HepG2 (cell line): ENCODE measurements at regions not wholly inside any gene's neighbourhood (a gene's known extent, or its start where the extent isn't known, plus 50 kb on each side); places are given as distances from the start of the nearest gene placed in this dataset.

Experiments
- KMT2A ChIP-seq: sonication (generic); formaldehyde crosslinking; IDR thresholded peaks from 2 replicates; pipeline ENCODE4 v1.4.0; 2020; ENCODE audit warnings: missing genetic modification reagents
- MXD4 ChIP-seq: IDR thresholded peaks from 2 replicates; pipeline ENCODE4 v1.6.1; 2016; ENCODE audit warnings: mild to moderate bottlenecking, missing biosample characterization, missing genetic modification reagents
- SAFB2 ChIP-seq: sonication (generic); formaldehyde crosslinking; IDR thresholded peaks from 2 replicates; pipeline ENCODE4 v1.5.1; 2020; ENCODE audit warnings: missing genetic modification reagents, low read depth, mild to moderate bottlenecking, borderline replicate concordance
- TGIF2 ChIP-seq: IDR thresholded peaks from 2 replicates; pipeline ENCODE4 v1.6.1; 2016; ENCODE audit warnings: control low read depth, missing compliant biosample characterization
- XRCC5 ChIP-seq: fragments of 200-400 bp; formaldehyde crosslinking; optimal IDR thresholded peaks from 2 replicates; pipeline ENCODE3; 2017; ENCODE audit warnings: mild to moderate bottlenecking, low read length
- ZNF430 ChIP-seq: sonication (generic); formaldehyde crosslinking; IDR thresholded peaks from 2 replicates; pipeline ENCODE4 v1.9.0; 2021; ENCODE audit warnings: mild to moderate bottlenecking, missing genetic modification reagents
- ZNF570 ChIP-seq: sonication (generic); formaldehyde crosslinking; IDR thresholded peaks from 2 replicates; pipeline ENCODE4 v1.4.0; 2020; ENCODE audit warnings: mild to moderate bottlenecking, missing genetic modification reagents, borderline replicate concordance

GRCh38 chr13:80050252-80050651 is 290.7 kb downstream of the SPRY2 start:
- TF ChIP-seq SAFB2 (no peak), ZNF430 (CRISPR knock-in tag) (no peak), MXD4 (CRISPR knock-in tag) (no peak), XRCC5 (no peak), TGIF2 (CRISPR knock-in tag) (no peak), KMT2A (CRISPR knock-in tag) (no peak), ZNF570 (CRISPR knock-in tag) (no peak)
